ENCODE measurements at regions not wholly inside any gene's neighbourhood (a gene's known extent, or its start where the extent isn't known, plus 50 kb on each side); places are given as distances from the start of the nearest gene placed in this dataset.
"Not testable (repeated sequence)": the region's sequence is repeated elsewhere in the genome, so short reads cannot be mapped to it uniquely, and the experiment has no call there.

- DNase-seq (ENCODE audit: low read depth), result no peak
Measured at GRCh38 chr3:64806668-64807605, 119.1 kb upstream of the ADAMTS9 start.

- no peak for DNase-seq (ENCODE audit: low read depth)
Measured at GRCh38 chr3:64805978-64806377, 118.2 kb upstream of the ADAMTS9 start.

GRCh38 chr3:64805248-64805647, 117.4 kb upstream of the ADAMTS9 start:
- no peak for DNase-seq (ENCODE audit: low read depth)

- DNase-seq (ENCODE audit: low read depth), result no peak
Measured at GRCh38 chr3:64803469-64803868, 115.7 kb upstream of the ADAMTS9 start.

- DNase-seq (ENCODE audit: low read depth), result no peak
Measured at GRCh38 chr3:64802460-64802859, 114.7 kb upstream of the ADAMTS9 start.

- no peak for DNase-seq (ENCODE audit: low read depth)
Measured at GRCh38 chr3:64801856-64802255, 114.1 kb upstream of the ADAMTS9 start.

- DNase-seq (ENCODE audit: low read depth), result no peak
Measured at GRCh38 chr3:64799606-64800005, 111.8 kb upstream of the ADAMTS9 start.

- DNase-seq (ENCODE audit: low read depth), result no peak
Measured at GRCh38 chr3:64798316-64798715, 110.5 kb upstream of the ADAMTS9 start.

- DNase-seq (ENCODE audit: low read depth), result no peak
Measured at GRCh38 chr3:64796607-64797399, 109.0 kb upstream of the ADAMTS9 start.

GRCh38 chr3:64792445-64792844, 104.6 kb upstream of the ADAMTS9 start:
- DNase-seq (ENCODE audit: low read depth), result no peak

- no peak for DNase-seq (ENCODE audit: low read depth)
Measured at GRCh38 chr3:64789111-64789510, 101.3 kb upstream of the ADAMTS9 start.

- no peak for DNase-seq (ENCODE audit: low read depth)
Measured at GRCh38 chr3:64783200-64783599, 95.4 kb upstream of the ADAMTS9 start.

GRCh38 chr3:64780923-64781322, 93.1 kb upstream of the ADAMTS9 start:
- DNase-seq (ENCODE audit: low read depth), result not testable (repeated sequence)

- no peak for DNase-seq (ENCODE audit: low read depth)
Measured at GRCh38 chr3:64773137-64773536, 85.3 kb upstream of the ADAMTS9 start.

GRCh38 chr3:64766440-64766839, 78.6 kb upstream of the ADAMTS9 start:
- no peak for DNase-seq (ENCODE audit: low read depth)

GRCh38 chr3:64765947-64766346, 78.1 kb upstream of the ADAMTS9 start:
- DNase-seq (ENCODE audit: low read depth), result no peak

- DNase-seq (ENCODE audit: low read depth), result no peak
Measured at GRCh38 chr3:64764386-64764929, 76.7 kb upstream of the ADAMTS9 start.

GRCh38 chr3:64763980-64764379, 76.2 kb upstream of the ADAMTS9 start:
- no peak for DNase-seq (ENCODE audit: low read depth)

GRCh38 chr3:64761729-64762128, 73.9 kb upstream of the ADAMTS9 start:
- DNase-seq (ENCODE audit: low read depth), result no peak

- no peak for DNase-seq (ENCODE audit: low read depth)
Measured at GRCh38 chr3:64760258-64760657, 72.5 kb upstream of the ADAMTS9 start.

GRCh38 chr3:64759811-64760210, 72.0 kb upstream of the ADAMTS9 start:
- no peak for DNase-seq (ENCODE audit: low read depth)

- no peak for DNase-seq (ENCODE audit: low read depth)
Measured at GRCh38 chr3:64756398-64756986, 68.7 kb upstream of the ADAMTS9 start.

All from GM04504 (cell line).